Ovary (tissue), 7 donors: ENCODE measurements at regions not wholly inside any gene's neighbourhood (a gene's known extent, or its start where the extent isn't known, plus 50 kb on each side); places are given as distances from the start of the nearest gene placed in this dataset.
"Not testable (repeated sequence)": the region's sequence is repeated elsewhere in the genome, so short reads cannot be mapped to it uniquely, and the experiment has no call there.

Experiments used
- DNase-seq, 5 donors: peaks; one replicate each; pipeline ENCODE4 v3.0.0-alpha.2; 2019 to 2020
- H3K27ac ChIP-seq, 2 donors: fragments of 200-600 bp; one replicate each; pipeline versions ENCODE4 v1.5.1 to v1.8.0; 2019 to 2022
- H3K27me3 ChIP-seq: fragments of 200-600 bp; one replicate; pipeline ENCODE4 v1.8.0; 2022
- H3K36me3 ChIP-seq: fragments of 200-600 bp; sonication (generic); one replicate; pipeline ENCODE4 v1.5.1; 2019
- H3K4me1 ChIP-seq: one replicate; pipeline ENCODE4 v1.8.1; 2013; ENCODE audit warnings: mild to moderate bottlenecking, moderate library complexity; ENCODE audit not compliant: insufficient read depth
- H3K4me3 ChIP-seq: fragments of 200-600 bp; sonication (generic); one replicate; pipeline ENCODE4 v1.5.1; 2017
- H3K9me3 ChIP-seq, 2 donors: fragments of 200-600 bp in 1 of 2; sonication (generic) in 1 of 2; one replicate each; pipeline versions ENCODE4 v1.5.1 to v1.8.1; 2013 to 2019; ENCODE audit warnings: mild to moderate bottlenecking in 1 of 2, moderate library complexity in 1 of 2
- EP300 ChIP-seq: sonication (generic); formaldehyde crosslinking; IDR thresholded peaks from one replicate; pipeline ENCODE4 v1.6.1; 2017; ENCODE audit warnings: antibody characterized with exemption
- POLR2A ChIP-seq: fragments of 450-650 bp; IDR thresholded peaks from one replicate; pipeline ENCODE4 v1.6.1; 2017; ENCODE audit warnings: antibody characterized with exemption, mild to moderate bottlenecking, moderate library complexity
- WGBS, 3 donors: extraction: QIAGEN DNeasy Blood & Tissue Kit in 1 of 3; methylation state at CpG; one replicate each; pipeline versions ENCODE4 v1.1.5 to v1.1.7; 2013 to 2017; 5-methylcytosine and 5-hydroxymethylcytosine counted together
- intact Hi-C, 4 donors: fragments of 100-400 bp; cut with DNase I; formaldehyde crosslinking; loops; one replicate each; pipeline versions ENCODE4 v1.11.0 to v1.15.1; 2022 to 2023
- TF ChIP-seq, protein P1 (sequence below), 3 donors: fragments of 450-650 bp in 2 of 3; fragments of 200-600 bp in 1 of 3; IDR thresholded peaks; one replicate each; pipeline versions ENCODE4 v1.5.1 to v1.8.0; 2016 to 2022; ENCODE audit warnings: antibody characterized with exemption in 3 of 3, mild to moderate bottlenecking in 1 of 3
- donor health status: DM: no; HTN: no; CAD: no; lungs with moderate emphysema.
- donor health status: DM: no; HTN: no; CAD: no.
- donor health status: Bipolar disorder and iron deficiency.
- donor health status: DM: no; HTN: no; CAD: no.
- donor health status: DM: yes; HTN: yes; CAD: no.

DNA sequence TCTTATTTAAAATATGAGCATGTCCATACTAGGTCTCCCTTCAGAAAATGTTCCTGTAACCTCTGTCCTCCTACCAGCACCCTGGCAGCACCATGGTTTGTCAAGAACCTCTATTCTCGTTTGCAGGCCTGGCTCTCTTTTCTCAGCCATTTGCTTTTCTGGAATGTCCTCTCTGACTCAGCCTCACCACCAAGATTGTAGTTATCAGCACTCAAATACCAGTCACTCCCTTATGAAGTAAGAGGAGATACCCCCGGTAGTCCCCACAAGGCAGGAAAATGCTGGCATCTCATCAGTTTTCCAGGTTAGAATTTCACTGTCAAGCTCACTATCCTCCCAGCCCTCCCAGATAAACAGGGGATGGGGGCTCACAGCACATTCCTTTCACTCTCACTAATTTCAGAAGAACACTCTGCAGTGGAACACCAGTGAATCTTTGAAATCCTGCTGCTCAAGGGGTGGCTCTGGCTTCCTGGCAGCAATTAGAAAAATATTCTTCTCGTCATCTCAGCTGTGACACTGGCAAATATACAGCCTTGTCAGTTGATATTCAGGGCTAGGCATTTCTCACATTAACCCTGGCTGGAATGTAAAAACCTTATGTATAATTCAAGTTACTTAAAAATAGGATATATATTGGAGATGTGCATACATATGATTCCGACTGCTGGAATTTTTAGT, 129.2 kb downstream of the TBX18 start:
- no peaks in the 10 kb centered on the region for H3K36me3 ChIP-seq
- intact Hi-C loops: no loop called here
- WGBS, 3 donors: 26 to 32% (median 29%) methylated on average over 4 of the region's 4 CpGs
- no peaks in the 10 kb centered on the region for H3K4me1 ChIP-seq
- H3K9me3 ChIP-seq: no peaks in the 10 kb centered on the region
- DNase-seq: no peak
- no peak overlapping the region for H3K4me3 ChIP-seq
- H3K27ac ChIP-seq: no peak overlapping the region
- H3K27me3 ChIP-seq: no peaks in the 10 kb centered on the region
- TF ChIP-seq EP300 (no peak), POLR2A (no peak)
- TF ChIP-seq, protein P1, sequence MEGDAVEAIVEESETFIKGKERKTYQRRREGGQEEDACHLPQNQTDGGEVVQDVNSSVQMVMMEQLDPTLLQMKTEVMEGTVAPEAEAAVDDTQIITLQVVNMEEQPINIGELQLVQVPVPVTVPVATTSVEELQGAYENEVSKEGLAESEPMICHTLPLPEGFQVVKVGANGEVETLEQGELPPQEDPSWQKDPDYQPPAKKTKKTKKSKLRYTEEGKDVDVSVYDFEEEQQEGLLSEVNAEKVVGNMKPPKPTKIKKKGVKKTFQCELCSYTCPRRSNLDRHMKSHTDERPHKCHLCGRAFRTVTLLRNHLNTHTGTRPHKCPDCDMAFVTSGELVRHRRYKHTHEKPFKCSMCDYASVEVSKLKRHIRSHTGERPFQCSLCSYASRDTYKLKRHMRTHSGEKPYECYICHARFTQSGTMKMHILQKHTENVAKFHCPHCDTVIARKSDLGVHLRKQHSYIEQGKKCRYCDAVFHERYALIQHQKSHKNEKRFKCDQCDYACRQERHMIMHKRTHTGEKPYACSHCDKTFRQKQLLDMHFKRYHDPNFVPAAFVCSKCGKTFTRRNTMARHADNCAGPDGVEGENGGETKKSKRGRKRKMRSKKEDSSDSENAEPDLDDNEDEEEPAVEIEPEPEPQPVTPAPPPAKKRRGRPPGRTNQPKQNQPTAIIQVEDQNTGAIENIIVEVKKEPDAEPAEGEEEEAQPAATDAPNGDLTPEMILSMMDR (IDR thresholded peaks at IDR 0.05): no peak

DNA sequence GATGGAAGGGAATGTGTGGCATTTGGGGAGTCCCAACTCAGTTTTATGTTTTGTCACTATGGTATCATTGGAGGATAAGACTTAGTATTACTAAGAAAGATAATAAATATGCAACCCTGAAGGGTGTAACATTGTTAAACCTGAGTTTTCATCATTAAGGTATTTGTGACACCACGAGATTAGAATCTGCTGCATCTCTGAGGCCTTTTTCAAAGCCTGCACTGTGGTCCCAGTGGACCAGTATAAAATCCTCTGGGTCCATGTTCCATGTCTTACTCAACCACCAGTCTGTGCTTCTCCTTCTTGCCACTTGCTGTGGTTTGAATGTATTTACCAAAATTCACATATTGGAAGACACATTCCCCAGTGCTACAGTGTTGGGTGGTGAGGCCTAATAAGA, 130.6 kb downstream of the TBX18 start:
- DNase-seq: no peak
- Histone ChIP-seq H3K4me1 (no peaks in the 10 kb centered on the region), H3K4me3 (no peak overlapping the region), H3K9me3 (no peaks in the 10 kb centered on the region), H3K36me3 (no peaks in the 10 kb centered on the region), H3K27ac (no peak overlapping the region), H3K27me3 (no peaks in the 10 kb centered on the region)
- 75 to 88% (median 84%) methylated on average over 1 of the region's 1 CpG for WGBS, 3 donors
- intact Hi-C loops: no loop called here
- TF ChIP-seq, protein P1 (IDR thresholded peaks at IDR 0.05): no peak
- no peak for TF ChIP-seq POLR2A
- no peak for TF ChIP-seq EP300

DNA sequence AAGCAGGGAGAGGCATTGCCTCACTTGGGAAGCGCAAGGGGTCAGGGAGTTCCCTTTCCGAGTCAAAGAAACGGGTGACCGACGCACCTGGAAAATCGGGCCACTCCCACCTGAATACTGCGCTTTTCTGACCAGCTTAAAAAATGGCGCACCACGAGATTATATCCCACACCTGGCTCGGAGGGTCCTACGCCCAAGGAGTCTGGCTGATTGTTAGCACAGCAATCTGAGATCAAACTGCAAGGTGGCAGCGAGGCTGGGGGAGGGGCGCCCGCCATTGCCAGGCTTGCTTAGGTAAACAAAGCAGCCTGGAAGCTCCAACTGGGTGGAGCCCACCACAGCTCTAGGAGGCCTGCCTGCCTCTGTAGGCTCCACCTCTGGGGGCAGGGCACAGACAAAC, 137.9 kb downstream of the TBX18 start:
- H3K9me3 ChIP-seq, H3K27ac ChIP-seq, H3K27me3 ChIP-seq, intact Hi-C loops, DNase-seq, H3K4me3 ChIP-seq, H3K4me1 ChIP-seq, H3K36me3 ChIP-seq: not testable (repeated sequence)
- WGBS, 3 donors: 89 to 92% (median 90%) methylated on average over 14 of the region's 14 CpGs

DNA sequence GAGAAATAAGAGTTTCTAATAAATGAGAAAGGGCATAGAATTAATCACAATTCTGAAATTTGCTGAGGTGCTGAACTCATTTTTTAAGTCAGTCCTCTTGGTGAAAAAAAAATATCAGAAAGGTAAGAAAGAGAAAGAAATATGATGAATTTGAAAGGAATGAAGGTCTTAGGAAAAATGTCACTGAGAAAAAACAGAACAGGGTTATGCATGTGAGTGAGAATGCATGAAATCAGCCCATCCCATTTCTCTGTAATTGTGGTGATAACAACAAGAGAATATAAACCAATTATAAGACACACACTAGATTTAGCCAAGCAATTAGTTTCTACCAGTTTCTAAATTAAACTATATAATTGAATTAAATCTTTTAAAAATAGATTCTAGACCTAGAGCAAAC, 138.9 kb downstream of the TBX18 start:
- Histone ChIP-seq H3K9me3 (no peaks in the 10 kb centered on the region), H3K27ac (no peak overlapping the region), H3K27me3 (no peaks in the 10 kb centered on the region), H3K36me3 (no peaks in the 10 kb centered on the region), H3K4me1 (no peaks in the 10 kb centered on the region), H3K4me3 (no peak overlapping the region)
- no peak for DNase-seq
- no peak for TF ChIP-seq EP300
- no peak for TF ChIP-seq POLR2A
- TF ChIP-seq, protein P1 (IDR thresholded peaks at IDR 0.05): no peak
- intact Hi-C loops: no loop called here

DNA sequence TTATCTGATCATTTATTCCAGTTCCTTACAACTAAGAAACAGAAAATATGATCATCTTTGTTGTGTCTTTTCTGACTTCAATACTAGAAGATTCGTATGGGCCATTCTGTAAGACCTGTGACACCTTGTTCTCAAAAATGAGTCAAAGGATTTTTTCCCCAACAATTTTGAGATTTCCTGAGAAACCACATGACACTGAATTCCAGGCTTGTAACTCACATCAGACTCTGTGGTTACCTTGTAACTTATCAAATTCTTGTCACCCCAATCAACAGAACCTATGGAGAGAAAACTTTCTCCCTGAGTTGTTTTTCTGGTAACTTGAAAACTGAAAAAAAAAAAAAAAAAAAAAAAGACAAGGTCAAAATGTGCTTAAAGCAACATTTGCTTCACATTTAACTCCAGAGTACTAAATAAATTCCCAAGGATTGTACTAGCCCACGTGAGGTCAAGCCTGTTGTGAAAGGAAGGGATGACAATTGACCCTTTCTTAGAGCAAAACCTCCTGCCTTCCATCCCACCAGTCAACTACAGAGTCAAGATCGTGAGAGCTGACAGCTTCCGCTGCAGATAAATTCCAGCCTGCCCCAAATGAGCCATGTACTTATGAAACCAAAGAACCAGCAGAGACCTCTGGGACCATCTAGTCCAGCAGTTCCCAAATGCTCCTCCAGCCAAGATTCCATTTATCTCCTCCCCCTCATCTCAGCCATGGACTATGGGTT, 140.3 kb downstream of the TBX18 start:
- TF ChIP-seq POLR2A (no peak), EP300 (no peak)
- TF ChIP-seq, protein P1 (IDR thresholded peaks at IDR 0.05): no peak
- H3K4me3 ChIP-seq: no peak overlapping the region
- H3K36me3 ChIP-seq: no peaks in the 10 kb centered on the region
- H3K9me3 ChIP-seq: no peaks in the 10 kb centered on the region
- H3K27ac ChIP-seq: no peak overlapping the region
- no peaks in the 10 kb centered on the region for H3K4me1 ChIP-seq
- 23 to 32% (median 26%) methylated on average over 4 of the region's 4 CpGs for WGBS, 3 donors
- DNase-seq: no peak
- H3K27me3 ChIP-seq: no peaks in the 10 kb centered on the region
- intact Hi-C loops: no loop called here
